Tongue (tissue), 1 donor: ENCODE measurements at regions not wholly inside any gene's neighbourhood (a gene's known extent, or its start where the extent isn't known, plus 50 kb on each side); places are given as distances from the start of the nearest gene placed in this dataset.
"Not testable (repeated sequence)": the region's sequence is repeated elsewhere in the genome, so short reads cannot be mapped to it uniquely, and the experiment has no call there.

ENCODE experiments used
- DNase-seq: peaks from one replicate; pipeline ENCODE4 v3.0.0-alpha.2; 2015

DNA sequence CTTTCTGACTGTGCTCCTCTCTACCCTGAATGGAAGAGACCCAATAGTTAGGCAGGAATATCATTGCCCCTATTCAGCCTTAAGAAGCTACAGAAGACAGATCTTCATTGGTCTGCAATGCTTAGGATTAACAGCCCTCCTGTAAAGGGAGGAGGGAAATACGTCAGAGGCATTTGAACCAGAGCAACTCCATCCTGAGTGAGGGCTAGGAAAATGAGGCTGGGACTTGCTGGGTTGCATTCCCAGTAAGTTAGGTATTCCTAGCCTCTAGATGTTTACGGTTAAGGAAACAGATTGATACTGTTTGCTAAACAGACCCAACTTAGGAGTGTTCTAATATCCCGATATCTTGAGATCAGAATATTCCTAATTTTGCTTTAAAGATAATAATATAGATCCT, 63.5 kb downstream of the PCDH18 start:
- DNase-seq = no peak

- no peak for DNase-seq
These were observed 64.8 kb downstream of the PCDH18 start for GRCh38 chr4:137467537-137467936.

DNA sequence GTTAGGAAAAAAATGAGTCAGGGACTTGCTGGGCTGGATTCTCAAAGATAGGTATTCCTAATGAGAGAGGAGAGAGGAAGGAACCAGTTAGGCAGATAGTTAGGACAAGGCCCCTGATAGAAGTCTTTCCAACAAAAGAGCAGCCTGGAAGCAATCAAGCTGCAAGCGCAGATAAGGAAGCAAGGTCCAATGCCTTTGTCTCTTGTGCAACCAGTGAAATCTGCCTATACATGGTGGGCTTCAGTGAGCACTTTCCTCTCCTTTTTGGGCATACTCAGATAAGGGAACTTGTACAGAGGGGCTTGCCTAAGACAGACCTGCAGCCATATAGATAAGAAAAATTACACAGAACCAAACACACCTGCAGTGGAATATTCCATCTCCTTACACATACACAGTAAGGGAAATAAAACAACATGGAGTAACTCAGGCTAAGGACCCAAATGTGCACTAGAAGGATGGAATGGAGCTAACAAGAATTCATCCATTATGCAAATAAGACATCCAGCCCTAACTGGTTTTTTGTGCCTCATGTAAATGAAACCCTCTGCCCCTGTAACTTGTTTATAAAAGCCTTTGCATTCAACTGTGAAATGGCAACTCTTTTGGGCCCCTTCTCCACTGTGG, 68.8 kb downstream of the PCDH18 start:
- no peak for DNase-seq

DNA sequence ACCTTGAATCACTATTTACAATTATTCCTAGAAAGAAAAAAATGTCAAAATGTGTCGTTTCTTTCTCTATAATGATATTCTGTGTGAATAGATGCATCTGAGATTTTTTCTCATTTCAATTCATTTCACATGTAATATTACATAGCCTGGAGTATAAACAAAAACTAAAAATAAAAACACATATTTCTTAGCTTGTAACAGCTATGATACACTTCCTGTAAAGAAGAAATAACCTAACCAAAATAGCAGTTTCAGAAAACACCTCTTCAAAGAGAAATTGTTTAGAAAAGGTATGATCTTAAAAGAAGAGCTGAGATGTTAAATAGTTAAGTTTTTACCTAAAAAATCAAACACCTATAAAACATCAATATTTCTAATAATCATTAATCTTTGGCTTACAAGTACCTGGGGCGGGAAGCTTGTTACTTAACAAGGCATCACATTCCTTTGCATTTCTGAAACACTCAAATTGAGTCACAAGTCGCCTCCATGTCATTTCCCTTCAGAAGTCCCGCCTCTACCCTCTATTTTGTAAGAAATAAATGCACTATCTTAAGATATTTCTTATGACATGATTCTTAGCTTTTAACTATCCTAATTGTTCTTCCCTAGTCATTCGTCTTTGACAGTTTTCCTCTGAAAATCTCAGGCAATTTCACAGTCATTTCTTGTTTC, 76.5 kb downstream of the PCDH18 start:
- DNase-seq = no peak

DNA sequence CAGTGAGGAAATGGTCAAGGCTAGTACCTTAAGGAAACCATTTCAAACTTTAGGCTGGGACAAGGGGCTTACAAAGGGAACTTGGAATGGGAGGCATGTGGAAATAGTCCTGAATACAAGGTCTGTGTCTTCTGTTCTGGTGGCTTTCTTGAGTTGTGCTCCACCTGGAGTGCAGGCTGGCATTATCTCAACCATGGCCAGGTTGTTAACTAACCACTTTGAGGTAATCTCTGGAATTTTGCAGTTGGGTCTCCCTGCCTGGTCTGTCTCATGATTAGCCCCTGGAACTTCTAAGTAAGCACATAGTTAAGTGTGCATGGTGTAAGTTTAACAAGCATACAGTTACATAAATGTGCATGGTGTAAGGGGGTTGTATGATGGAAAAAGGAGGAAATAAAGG, 77.5 kb downstream of the PCDH18 start:
- DNase-seq = no peak

DNA sequence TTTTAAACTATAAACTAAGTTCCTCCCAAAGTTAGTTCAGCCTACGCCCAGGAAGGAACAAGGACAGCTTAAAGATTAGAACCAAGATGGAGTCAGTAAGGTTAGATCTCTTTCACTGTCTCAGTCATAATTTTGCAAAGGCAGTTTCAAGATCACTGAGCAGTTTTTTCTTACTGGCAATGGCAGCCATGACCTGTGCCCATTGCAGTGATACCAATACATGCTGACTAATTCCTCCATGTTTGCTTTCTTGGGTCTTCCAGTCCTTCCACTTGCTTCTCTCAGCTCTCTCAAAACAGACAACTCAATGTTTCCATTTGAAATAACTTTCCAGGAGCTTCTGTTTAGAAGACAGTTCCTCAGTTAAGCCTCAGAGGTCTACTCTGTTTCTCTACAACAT, 79.5 kb downstream of the PCDH18 start:
- DNase-seq = no peak

DNA sequence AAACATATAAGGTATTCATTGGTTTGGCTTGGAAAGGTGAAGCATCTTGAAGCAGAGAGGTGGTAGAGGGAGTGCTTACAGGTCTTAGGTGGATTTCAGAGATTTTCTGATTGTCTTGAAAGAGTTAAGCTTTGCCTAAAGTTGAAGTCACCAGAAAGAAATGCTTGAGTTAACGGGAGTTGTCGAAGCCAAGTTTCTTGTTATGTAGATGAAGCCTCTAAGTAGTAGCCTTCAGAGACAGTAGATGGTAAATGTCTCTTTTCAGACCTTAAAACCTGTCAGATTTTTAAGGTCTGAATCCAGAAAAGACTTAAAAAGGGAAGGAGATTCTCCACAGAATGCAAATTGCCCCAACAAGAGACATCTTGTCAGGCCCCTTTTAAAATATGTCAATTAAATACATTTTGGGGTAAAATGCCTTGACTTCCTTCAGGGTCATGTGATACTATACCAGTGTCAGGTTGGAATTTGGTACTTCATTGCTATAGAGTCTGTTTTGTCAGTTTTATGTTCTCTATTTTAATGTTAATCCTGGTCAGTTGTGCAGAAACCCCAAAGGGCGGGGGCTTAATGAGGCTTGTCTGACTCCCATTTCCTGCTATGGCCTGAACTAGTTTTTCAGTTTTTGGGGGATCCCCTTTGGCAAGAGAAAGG, 81.0 kb downstream of the PCDH18 start:
- peak; percentile 26 for DNase-seq

DNA sequence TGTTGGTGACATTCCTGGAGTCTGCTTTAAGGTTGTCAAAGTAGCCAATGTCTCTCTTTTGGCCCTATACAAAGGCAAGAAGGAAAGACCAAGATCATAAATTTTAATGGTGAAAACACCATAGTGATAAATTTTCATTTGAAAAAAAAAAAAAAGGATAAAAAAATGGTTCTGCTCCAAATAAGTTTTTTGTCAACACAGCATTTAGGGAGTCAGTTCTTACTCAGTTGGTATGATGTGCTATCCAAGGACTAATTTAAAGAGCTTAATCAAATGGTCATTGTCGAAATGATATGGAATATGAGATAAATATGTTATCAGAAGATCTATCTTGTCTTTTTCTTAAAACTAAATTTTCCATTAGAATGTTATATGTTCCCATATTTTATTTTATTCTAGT, 83.9 kb downstream of the PCDH18 start:
- no peak for DNase-seq

GRCh38 chr4:137446071-137446470, 86.2 kb downstream of the PCDH18 start:
- no peak for DNase-seq

- no peak for DNase-seq
These were observed 89.1 kb downstream of the PCDH18 start for GRCh38 chr4:137443031-137443800.

GRCh38 chr4:137432446-137433311, 99.6 kb downstream of the PCDH18 start:
- DNase-seq = peak; percentile 62

DNA sequence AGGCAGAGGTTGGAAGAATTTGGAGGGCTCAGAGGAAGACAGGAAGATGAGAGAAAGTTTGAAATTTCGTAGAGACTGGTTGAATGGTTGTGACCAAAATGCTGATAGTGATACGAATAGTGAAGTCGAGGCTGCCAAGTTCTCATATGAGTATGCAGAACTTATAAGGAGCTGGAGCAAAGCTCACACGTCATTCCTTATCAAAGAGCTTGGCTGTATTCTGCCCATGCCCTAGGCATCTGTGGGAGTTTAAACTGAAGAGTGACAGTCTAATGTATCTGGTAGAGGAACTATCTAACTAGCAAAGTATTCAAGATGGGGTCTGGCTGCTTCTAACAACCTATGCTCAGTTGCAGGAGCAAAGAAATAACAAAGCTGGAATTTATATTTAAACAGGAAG, 102.1 kb downstream of the PCDH18 start:
- no peak for DNase-seq

GRCh38 chr4:137427411-137427810, 104.9 kb downstream of the PCDH18 start:
- DNase-seq = peak; percentile 20

- DNase-seq = no peak
These were observed 107.0 kb downstream of the PCDH18 start for GRCh38 chr4:137425281-137425680.

DNA sequence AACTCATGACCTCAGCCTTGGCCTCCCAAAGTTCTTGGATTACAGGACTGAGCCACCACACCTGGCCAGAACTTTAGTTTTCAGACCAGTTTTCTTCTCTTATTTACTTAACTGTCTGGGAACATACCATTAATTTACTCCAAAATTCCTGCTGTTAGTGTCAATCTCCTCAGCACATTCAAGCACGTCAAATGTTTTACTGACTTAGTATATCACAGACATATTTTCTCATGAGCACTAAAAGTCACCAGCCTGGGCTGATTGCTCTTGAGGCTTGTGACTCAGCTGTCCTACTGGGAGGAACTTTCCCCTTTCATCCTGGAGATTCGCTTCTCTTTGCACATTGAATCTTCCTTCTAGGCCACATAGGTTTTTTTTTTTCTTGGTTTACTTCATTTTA, 109.6 kb downstream of the PCDH18 start:
- DNase-seq = no peak

- no peak for DNase-seq
These were observed 110.5 kb downstream of the PCDH18 start for GRCh38 chr4:137421796-137422195.

DNA sequence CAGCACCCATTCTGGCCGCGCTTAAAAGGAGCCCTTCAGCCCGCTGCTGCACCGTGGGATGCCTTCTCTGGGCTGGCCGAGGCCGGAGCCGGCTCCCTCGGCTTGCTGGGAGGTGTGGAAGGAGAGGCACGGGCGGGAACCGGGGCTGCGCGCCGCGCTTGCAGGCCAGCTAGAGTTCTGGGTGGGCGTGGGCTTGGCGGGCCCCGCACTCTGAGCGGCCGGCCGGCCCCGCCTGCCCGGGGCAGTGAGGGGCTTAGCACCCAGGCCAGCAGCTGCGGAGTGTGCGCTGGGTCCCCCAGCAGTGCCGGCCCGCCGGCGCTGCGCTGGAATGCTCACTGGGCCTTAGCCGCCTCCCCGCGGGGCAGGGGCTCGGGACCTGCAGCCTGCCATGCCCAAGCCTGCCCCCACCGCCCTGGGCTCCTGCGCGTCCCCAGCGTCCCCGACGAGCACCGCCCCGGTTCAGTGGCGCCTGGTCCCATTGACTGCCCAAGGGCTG, 111.3 kb downstream of the PCDH18 start:
- DNase-seq = no peak

DNA sequence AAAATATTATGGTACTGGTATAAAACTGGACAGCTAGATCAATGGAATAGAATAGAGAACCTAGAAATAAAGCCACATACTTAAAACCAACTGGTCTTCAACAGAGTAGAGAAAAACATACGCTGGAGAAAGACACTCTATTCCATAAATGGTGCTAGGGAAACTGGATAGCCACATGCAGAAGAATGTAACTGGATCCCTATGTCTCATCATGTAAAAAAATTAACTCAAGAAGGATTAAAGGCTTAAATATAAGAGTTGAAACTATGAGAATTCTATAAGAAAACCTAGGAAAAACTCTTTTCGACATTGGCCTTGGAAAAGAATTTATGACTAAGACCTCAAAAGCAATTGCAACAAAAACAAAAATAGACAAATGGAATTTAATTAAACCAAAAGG, 114.6 kb downstream of the PCDH18 start:
- no peak for DNase-seq

DNA sequence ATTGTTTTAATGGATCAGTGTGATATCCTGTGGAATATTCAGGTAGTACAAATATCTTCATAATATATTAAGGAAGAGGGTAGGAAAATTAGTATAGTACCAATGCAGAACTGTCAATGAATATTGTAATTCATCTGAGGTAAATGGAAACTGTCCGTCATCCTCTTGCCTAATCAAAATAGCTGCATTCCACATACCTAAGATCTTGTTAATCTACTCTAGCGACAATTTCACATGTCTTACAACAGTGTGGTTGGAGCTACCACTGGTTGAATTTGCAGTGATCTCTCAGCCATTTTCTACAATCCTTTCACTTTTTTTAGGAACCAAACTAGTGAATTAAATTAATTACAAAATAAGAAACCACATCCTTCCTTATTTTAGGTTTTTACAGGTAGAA, 117.5 kb downstream of the PCDH18 start:
- DNase-seq = no peak

DNA sequence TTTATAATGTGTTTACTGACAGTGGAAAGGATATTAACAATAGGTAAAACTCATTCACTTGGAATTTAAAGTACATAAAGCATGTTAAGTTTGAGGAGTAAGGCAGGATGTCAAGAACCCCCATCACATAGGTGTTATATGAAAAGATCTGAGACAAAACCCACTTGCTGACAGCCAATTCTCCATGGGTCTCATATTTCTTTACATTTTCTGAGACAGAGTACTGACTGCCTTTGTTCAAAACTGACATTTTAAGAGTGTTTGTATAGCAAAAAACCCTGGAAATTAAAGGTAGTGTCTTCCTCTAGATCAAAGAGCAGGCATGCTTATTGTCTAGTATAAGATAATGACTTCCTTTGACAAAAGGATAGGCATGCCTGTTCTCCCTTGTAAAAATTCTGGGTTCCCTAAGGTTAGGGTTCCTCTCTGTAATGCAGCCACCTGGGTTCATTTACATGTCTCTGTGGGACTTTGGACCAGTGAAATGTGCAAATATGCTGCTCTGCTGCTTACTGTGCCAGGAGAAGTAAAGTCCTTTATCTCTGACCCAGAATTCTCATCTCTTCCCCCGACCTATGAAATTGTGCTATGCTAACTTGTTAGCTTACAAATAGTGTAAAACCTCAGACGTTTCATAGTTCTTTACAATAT, 123.6 kb downstream of the PCDH18 start:
- no peak for DNase-seq

GRCh38 chr4:137405833-137406232, 126.5 kb downstream of the PCDH18 start:
- DNase-seq = not testable (repeated sequence)
